WTC11 (cell line): ENCODE measurements at regions not wholly inside any gene's neighbourhood (a gene's known extent, or its start where the extent isn't known, plus 50 kb on each side); places are given as distances from the start of the nearest gene placed in this dataset.

ENCODE experiments used
- AFF4 ChIP-seq: sonication (generic); formaldehyde crosslinking; IDR thresholded peaks from 2 replicates; pipeline ENCODE4 v1.8.1; 2023; ENCODE audit warnings: mild to moderate bottlenecking, missing genetic modification reagents, borderline replicate concordance
- ATF2 ChIP-seq: sonication (generic); formaldehyde crosslinking; IDR thresholded peaks from 2 replicates; pipeline ENCODE4 v1.8.1; 2022; ENCODE audit warnings: low read depth, missing genetic modification reagents, borderline replicate concordance
- IRF2 ChIP-seq: sonication (generic); formaldehyde crosslinking; IDR thresholded peaks from 2 replicates; pipeline ENCODE4 v1.8.0; 2022; ENCODE audit warnings: low read depth, missing genetic modification reagents, borderline replicate concordance
- MAX ChIP-seq: sonication (generic); formaldehyde crosslinking; IDR thresholded peaks from 2 replicates; pipeline ENCODE4 v1.8.0; 2022; ENCODE audit warnings: mild to moderate bottlenecking, missing genetic modification reagents
- TF ChIP-seq, protein P1 (sequence below): fragments of 200-600 bp; IDR thresholded peaks from 2 replicates; pipeline ENCODE4 v1.8.0; 2022; ENCODE audit warnings: antibody characterized with exemption
- TF ChIP-seq, protein P2 (sequence below): sonication (generic); formaldehyde crosslinking; conservative IDR thresholded peaks from 2 replicates; pipeline ENCODE4 v1.8.1; 2022; ENCODE audit warnings: mild to moderate bottlenecking, missing genetic modification reagents

DNA sequence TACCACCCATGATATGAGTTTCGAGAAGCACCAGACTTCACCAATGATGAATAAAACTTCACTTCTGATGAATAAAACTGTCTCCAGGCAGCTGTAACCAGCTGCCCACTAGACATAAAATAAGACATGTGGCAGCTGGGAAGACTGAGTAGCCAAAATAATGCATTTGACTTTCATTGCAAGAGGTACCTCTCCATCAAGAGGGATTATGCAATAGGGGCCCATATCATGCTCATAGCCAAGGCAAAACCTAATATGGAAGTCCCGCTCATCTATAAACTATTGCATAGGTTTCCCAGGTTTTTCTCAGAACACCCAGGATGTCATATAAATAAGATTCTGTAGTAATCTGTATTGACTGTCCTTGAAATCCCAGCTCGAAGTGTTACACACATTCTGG lies 155.5 kb downstream of the SIM1 start:
- TF ChIP-seq MAX (CRISPR knock-in tag) (no peak), IRF2 (no peak), ATF2 (no peak), AFF4 (no peak)
- TF ChIP-seq, protein P1, sequence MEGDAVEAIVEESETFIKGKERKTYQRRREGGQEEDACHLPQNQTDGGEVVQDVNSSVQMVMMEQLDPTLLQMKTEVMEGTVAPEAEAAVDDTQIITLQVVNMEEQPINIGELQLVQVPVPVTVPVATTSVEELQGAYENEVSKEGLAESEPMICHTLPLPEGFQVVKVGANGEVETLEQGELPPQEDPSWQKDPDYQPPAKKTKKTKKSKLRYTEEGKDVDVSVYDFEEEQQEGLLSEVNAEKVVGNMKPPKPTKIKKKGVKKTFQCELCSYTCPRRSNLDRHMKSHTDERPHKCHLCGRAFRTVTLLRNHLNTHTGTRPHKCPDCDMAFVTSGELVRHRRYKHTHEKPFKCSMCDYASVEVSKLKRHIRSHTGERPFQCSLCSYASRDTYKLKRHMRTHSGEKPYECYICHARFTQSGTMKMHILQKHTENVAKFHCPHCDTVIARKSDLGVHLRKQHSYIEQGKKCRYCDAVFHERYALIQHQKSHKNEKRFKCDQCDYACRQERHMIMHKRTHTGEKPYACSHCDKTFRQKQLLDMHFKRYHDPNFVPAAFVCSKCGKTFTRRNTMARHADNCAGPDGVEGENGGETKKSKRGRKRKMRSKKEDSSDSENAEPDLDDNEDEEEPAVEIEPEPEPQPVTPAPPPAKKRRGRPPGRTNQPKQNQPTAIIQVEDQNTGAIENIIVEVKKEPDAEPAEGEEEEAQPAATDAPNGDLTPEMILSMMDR, result no peak
- TF ChIP-seq, protein P2, sequence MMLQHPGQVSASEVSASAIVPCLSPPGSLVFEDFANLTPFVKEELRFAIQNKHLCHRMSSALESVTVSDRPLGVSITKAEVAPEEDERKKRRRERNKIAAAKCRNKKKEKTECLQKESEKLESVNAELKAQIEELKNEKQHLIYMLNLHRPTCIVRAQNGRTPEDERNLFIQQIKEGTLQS, result no peak
